Activated naive CD4-positive, alpha-beta T cell treated with anti-CD3 and anti-CD28 coated beads, Interleukin-2, amount 50 U/mL, for 16 hours (primary cell): ENCODE measurements at regions not wholly inside any gene's neighbourhood (a gene's known extent, or its start where the extent isn't known, plus 50 kb on each side); places are given as distances from the start of the nearest gene placed in this dataset.
"Not testable (repeated sequence)": the region's sequence is repeated elsewhere in the genome, so short reads cannot be mapped to it uniquely, and the experiment has no call there.

Experiments
- DNase-seq: peaks from one replicate; pipeline ENCODE4 v3.0.0-alpha.2; 2020

GRCh38 chr18:71450257-71450656 is 1093.9 kb downstream of the CBLN2 start:
- DNase-seq: no peak

- no peak for DNase-seq
Observed at GRCh38 chr18:71443706-71444480, 1100.2 kb downstream of the CBLN2 start.

- no peak for DNase-seq
Observed at GRCh38 chr18:71442731-71443141, 1101.4 kb downstream of the CBLN2 start.

GRCh38 chr18:71441156-71441555 is 1103.0 kb downstream of the CBLN2 start:
- DNase-seq: no peak

GRCh38 chr18:71437511-71437910 is 1106.6 kb downstream of the CBLN2 start:
- DNase-seq: no peak

GRCh38 chr18:71433373-71433772 is 1110.8 kb downstream of the CBLN2 start:
- DNase-seq: no peak

GRCh38 chr18:71431689-71432088 is 1112.5 kb downstream of the CBLN2 start:
- no peak for DNase-seq

- no peak for DNase-seq
Observed at GRCh38 chr18:71431171-71431570, 1113.0 kb downstream of the CBLN2 start.

- DNase-seq: no peak
Observed at GRCh38 chr18:71426441-71426840, 1117.7 kb downstream of the CBLN2 start.

GRCh38 chr18:71405169-71405809 is 1116.4 kb downstream of the SOCS6 start:
- DNase-seq: no peak

- no peak for DNase-seq
Observed at GRCh38 chr18:71403501-71403900, 1114.7 kb downstream of the SOCS6 start.

GRCh38 chr18:71398531-71398930 is 1109.7 kb downstream of the SOCS6 start:
- no peak for DNase-seq

- DNase-seq: no peak
Observed at GRCh38 chr18:71388148-71388547, 1099.3 kb downstream of the SOCS6 start.

GRCh38 chr18:71374294-71375000 is 1085.6 kb downstream of the SOCS6 start:
- DNase-seq: no peak

- no peak for DNase-seq
Observed at GRCh38 chr18:71371951-71372605, 1083.2 kb downstream of the SOCS6 start.

- no peak for DNase-seq
Observed at GRCh38 chr18:71370671-71371445, 1082.0 kb downstream of the SOCS6 start.

GRCh38 chr18:71370095-71370494 is 1081.2 kb downstream of the SOCS6 start:
- no peak for DNase-seq

GRCh38 chr18:71362140-71362539 is 1073.3 kb downstream of the SOCS6 start:
- no peak for DNase-seq

- DNase-seq: not testable (repeated sequence)
Observed at GRCh38 chr18:71355599-71355998, 1066.8 kb downstream of the SOCS6 start.

GRCh38 chr18:71352618-71353017 is 1063.8 kb downstream of the SOCS6 start:
- DNase-seq: no peak

- no peak for DNase-seq
Observed at GRCh38 chr18:71336576-71337210, 1047.8 kb downstream of the SOCS6 start.

GRCh38 chr18:71329563-71329962 is 1040.7 kb downstream of the SOCS6 start:
- no peak for DNase-seq
